Liver (tissue), 8 donors: ENCODE measurements at regions not wholly inside any gene's neighbourhood (a gene's known extent, or its start where the extent isn't known, plus 50 kb on each side); places are given as distances from the start of the nearest gene placed in this dataset.

Source experiments
- DNase-seq: peaks from one replicate; pipeline ENCODE4 v3.0.0-alpha.2; 2017; ENCODE audit warnings: low spot score
- H3K27ac ChIP-seq, 2 donors: one replicate each; pipeline ENCODE4 v1.7.0; 2013; ENCODE audit warnings: inconsistent platforms in 2 of 2, low read length in 2 of 2, control low read depth in 1 of 2, low read depth in 1 of 2, mild to moderate bottlenecking in 1 of 2
- H3K27me3 ChIP-seq, 4 donors: one replicate each; pipeline versions ENCODE4 v1.6.1 to v1.7.0; 2013; ENCODE audit warnings: low read length in 3 of 4, inconsistent platforms in 1 of 4, mild to moderate bottlenecking in 1 of 4, moderate library complexity in 1 of 4; ENCODE audit not compliant: control insufficient read depth in 4 of 4, insufficient read depth in 4 of 4
- H3K36me3 ChIP-seq, 4 donors: one replicate each; pipeline versions ENCODE4 v1.6.1 to v1.7.0; 2013; ENCODE audit warnings: low read length in 3 of 4, mild to moderate bottlenecking in 3 of 4, low read depth in 1 of 4, moderate library complexity in 1 of 4; ENCODE audit not compliant: control insufficient read depth in 4 of 4, insufficient read depth in 3 of 4
- H3K4me1 ChIP-seq, 4 donors: one replicate each; pipeline versions ENCODE4 v1.6.1 to v1.7.0; 2013; ENCODE audit warnings: low read length in 3 of 4, mild to moderate bottlenecking in 3 of 4, moderate library complexity in 1 of 4; ENCODE audit not compliant: control insufficient read depth in 4 of 4, insufficient read depth in 4 of 4
- H3K4me3 ChIP-seq, 3 donors: one replicate each; pipeline versions ENCODE4 v1.6.1 to v1.7.0; 2013; ENCODE audit warnings: low read length in 3 of 3, control low read depth in 1 of 3, low read depth in 1 of 3, mild to moderate bottlenecking in 1 of 3
- H3K9ac ChIP-seq, 2 donors: one replicate each; pipeline ENCODE4 v1.7.0; 2013; ENCODE audit warnings: low read length in 2 of 2, mild to moderate bottlenecking in 2 of 2, moderate library complexity in 2 of 2, control low read depth in 1 of 2, low read depth in 1 of 2
- H3K9me3 ChIP-seq, 4 donors: one replicate each; pipeline versions ENCODE4 v1.6.1 to v1.7.0; 2013; ENCODE audit warnings: low read length in 3 of 4; ENCODE audit not compliant: control insufficient read depth in 4 of 4
- CTCF ChIP-seq: fragments of 150-350 bp; IDR thresholded peaks from 2 replicates; pipeline ENCODE4 v1.5.1; 2017; ENCODE audit warnings: improper control_type of control experiment, low read depth, low read length; ENCODE audit not compliant: missing input control
- EGR1 ChIP-seq, 2 donors: IDR thresholded peaks; 2 replicates each; pipeline ENCODE4 v1.6.1; 2016 to 2018; ENCODE audit warnings: antibody characterized with exemption in 2 of 2, low read depth in 2 of 2
- FOXA1 ChIP-seq: IDR thresholded peaks from 2 replicates; pipeline ENCODE4 v1.6.1; 2016; ENCODE audit warnings: antibody characterized with exemption
- FOXA2 ChIP-seq: IDR thresholded peaks from 2 replicates; pipeline ENCODE4 v1.6.1; 2016; ENCODE audit warnings: antibody characterized with exemption
- GABPA ChIP-seq, 2 donors: IDR thresholded peaks in 1 of 2; conservative IDR thresholded peaks in 1 of 2; 2 replicates each; pipeline ENCODE4 v1.6.1; 2016; ENCODE audit warnings: antibody characterized with exemption in 2 of 2, mild to moderate bottlenecking in 1 of 2, moderate library complexity in 1 of 2
- HNF4G ChIP-seq: IDR thresholded peaks from 2 replicates; pipeline ENCODE4 v1.6.1; 2016; ENCODE audit warnings: antibody characterized with exemption
- JUND ChIP-seq, 2 donors: IDR thresholded peaks; 2 replicates each; pipeline ENCODE4 v1.6.1; 2016; ENCODE audit warnings: antibody characterized with exemption in 2 of 2
- MAX ChIP-seq: IDR thresholded peaks from 2 replicates; pipeline ENCODE4 v1.6.1; 2016; ENCODE audit warnings: antibody characterized with exemption
- NR2F2 ChIP-seq: IDR thresholded peaks from 2 replicates; pipeline ENCODE4 v1.6.1; 2016; ENCODE audit warnings: antibody characterized with exemption
- RAD21 ChIP-seq, 2 donors: IDR thresholded peaks; 2 replicates each; pipeline ENCODE4 v1.6.1; 2016; ENCODE audit warnings: antibody characterized with exemption in 2 of 2, mild to moderate bottlenecking in 2 of 2
- RXRA ChIP-seq, 2 donors: IDR thresholded peaks; 2 replicates each; pipeline ENCODE4 v1.6.1; 2017 to 2018; ENCODE audit warnings: antibody characterized with exemption in 2 of 2, mild to moderate bottlenecking in 1 of 2
- SP1 ChIP-seq: IDR thresholded peaks from 2 replicates; pipeline ENCODE4 v1.6.1; 2018; ENCODE audit warnings: antibody characterized with exemption, mild to moderate bottlenecking
- TAF1 ChIP-seq: conservative IDR thresholded peaks from 2 replicates; pipeline ENCODE4 v1.6.1; 2016; ENCODE audit warnings: antibody characterized with exemption, mild to moderate bottlenecking
- YY1 ChIP-seq: IDR thresholded peaks from 2 replicates; pipeline ENCODE4 v1.6.1; 2016; ENCODE audit warnings: antibody characterized with exemption, mild to moderate bottlenecking
- ZBTB33 ChIP-seq: IDR thresholded peaks from 2 replicates; pipeline ENCODE4 v1.6.1; 2016; ENCODE audit warnings: antibody characterized with exemption
- WGBS: extraction: QIAGEN DNeasy Blood & Tissue Kit; methylation state at CpG from one replicate; pipeline ENCODE4 v1.1.7; 2013; 5-methylcytosine and 5-hydroxymethylcytosine counted together
- TF ChIP-seq, protein P1 (sequence below): IDR thresholded peaks from 2 replicates; pipeline ENCODE4 v1.6.1; 2016; ENCODE audit warnings: antibody characterized with exemption, mild to moderate bottlenecking
- donor health status: healthy.
- donor health status: healthy.
- donor health status: healthy.
- donor health status: healthy.
- donor health status: healthy.

DNA sequence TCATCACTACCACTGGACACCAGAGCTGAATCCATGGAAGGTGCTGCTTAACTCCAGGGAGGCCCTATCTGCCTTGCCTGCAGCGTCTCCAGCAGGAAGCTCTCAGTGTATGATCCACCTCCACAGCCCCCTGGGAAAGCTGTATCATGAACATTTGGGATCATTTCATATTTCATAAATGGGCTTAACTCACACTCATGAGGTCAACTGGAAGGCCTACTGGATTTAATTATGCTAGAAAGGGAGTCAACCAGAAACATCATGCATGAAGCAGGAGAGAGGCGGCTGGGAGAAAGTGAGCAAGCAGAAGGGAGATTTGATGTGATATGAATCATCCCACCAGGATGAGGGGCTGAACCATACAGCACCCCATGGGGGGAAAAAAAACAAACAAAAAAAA, 537.7 kb downstream of the TNS1 start (continued):
- no peak for TF ChIP-seq FOXA1
- no peak for TF ChIP-seq JUND (IDR thresholded peaks at IDR 0.05)
- no peak for TF ChIP-seq GABPA (IDR thresholded peaks at IDR 0.05 in 1 of 2, conservative IDR thresholded peaks at IDR 0.05 in 1 of 2)
- no peak for TF ChIP-seq NR2F2
- TF ChIP-seq CTCF, result no peak
- no peak for TF ChIP-seq TAF1
- TF ChIP-seq HNF4G, result no peak
- no peak for TF ChIP-seq RXRA (IDR thresholded peaks at IDR 0.05)
- TF ChIP-seq RAD21 (IDR thresholded peaks at IDR 0.05), result no peak

GRCh38 chr2:217463402-217464075, 539.3 kb downstream of the TNS1 start:
- H3K27ac ChIP-seq, result no peak overlapping the region
- no peak overlapping the region for H3K4me3 ChIP-seq
- no peaks in the 10 kb centered on the region for H3K36me3 ChIP-seq
- no peak overlapping the region for H3K9ac ChIP-seq
- WGBS, result 93% methylated on average over 2 of the region's 2 CpGs
- TF ChIP-seq MAX, result no peak
- TF ChIP-seq FOXA2, result no peak
- TF ChIP-seq SP1, result no peak
- no peaks in the 10 kb centered on the region for H3K4me1 ChIP-seq
- DNase-seq, result no peak
- no peaks in the 10 kb centered on the region for H3K9me3 ChIP-seq
- no peaks in the 10 kb centered on the region for H3K27me3 ChIP-seq

GRCh38 chr2:217462121-217462520, 540.7 kb downstream of the TNS1 start:
- H3K27ac ChIP-seq, result no peak overlapping the region
- H3K9ac ChIP-seq, result no peak overlapping the region
- no peak for DNase-seq
- no peaks in the 10 kb centered on the region for H3K9me3 ChIP-seq
- no peak for TF ChIP-seq YY1
- TF ChIP-seq NR2F2, result no peak
- no peaks in the 10 kb centered on the region for H3K4me1 ChIP-seq
- no peaks in the 10 kb centered on the region for H3K27me3 ChIP-seq
- H3K36me3 ChIP-seq, result no peaks in the 10 kb centered on the region
- no peak overlapping the region for H3K4me3 ChIP-seq
- WGBS, result 66% methylated on average over 2 of the region's 2 CpGs

- no peaks in the 10 kb centered on the region for H3K36me3 ChIP-seq
- no peak overlapping the region for H3K4me3 ChIP-seq
- TF ChIP-seq EGR1 (IDR thresholded peaks at IDR 0.05; ENCODE audit: low read depth in 2 of 2), result no peak
- no peak for TF ChIP-seq TAF1
- no peak for TF ChIP-seq ZBTB33
- TF ChIP-seq, protein P1, sequence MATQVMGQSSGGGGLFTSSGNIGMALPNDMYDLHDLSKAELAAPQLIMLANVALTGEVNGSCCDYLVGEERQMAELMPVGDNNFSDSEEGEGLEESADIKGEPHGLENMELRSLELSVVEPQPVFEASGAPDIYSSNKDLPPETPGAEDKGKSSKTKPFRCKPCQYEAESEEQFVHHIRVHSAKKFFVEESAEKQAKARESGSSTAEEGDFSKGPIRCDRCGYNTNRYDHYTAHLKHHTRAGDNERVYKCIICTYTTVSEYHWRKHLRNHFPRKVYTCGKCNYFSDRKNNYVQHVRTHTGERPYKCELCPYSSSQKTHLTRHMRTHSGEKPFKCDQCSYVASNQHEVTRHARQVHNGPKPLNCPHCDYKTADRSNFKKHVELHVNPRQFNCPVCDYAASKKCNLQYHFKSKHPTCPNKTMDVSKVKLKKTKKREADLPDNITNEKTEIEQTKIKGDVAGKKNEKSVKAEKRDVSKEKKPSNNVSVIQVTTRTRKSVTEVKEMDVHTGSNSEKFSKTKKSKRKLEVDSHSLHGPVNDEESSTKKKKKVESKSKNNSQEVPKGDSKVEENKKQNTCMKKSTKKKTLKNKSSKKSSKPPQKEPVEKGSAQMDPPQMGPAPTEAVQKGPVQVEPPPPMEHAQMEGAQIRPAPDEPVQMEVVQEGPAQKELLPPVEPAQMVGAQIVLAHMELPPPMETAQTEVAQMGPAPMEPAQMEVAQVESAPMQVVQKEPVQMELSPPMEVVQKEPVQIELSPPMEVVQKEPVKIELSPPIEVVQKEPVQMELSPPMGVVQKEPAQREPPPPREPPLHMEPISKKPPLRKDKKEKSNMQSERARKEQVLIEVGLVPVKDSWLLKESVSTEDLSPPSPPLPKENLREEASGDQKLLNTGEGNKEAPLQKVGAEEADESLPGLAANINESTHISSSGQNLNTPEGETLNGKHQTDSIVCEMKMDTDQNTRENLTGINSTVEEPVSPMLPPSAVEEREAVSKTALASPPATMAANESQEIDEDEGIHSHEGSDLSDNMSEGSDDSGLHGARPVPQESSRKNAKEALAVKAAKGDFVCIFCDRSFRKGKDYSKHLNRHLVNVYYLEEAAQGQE, result no peak
- TF ChIP-seq SP1, result no peak
- TF ChIP-seq HNF4G, result no peak
- no peak for TF ChIP-seq GABPA (IDR thresholded peaks at IDR 0.05 in 1 of 2, conservative IDR thresholded peaks at IDR 0.05 in 1 of 2)
- TF ChIP-seq CTCF, result no peak
- no peak for TF ChIP-seq YY1
- H3K9ac ChIP-seq, result no peak overlapping the region
- H3K27ac ChIP-seq, result no peak overlapping the region
- H3K27me3 ChIP-seq, result no peaks in the 10 kb centered on the region
- H3K9me3 ChIP-seq, result no peaks in the 10 kb centered on the region
- 70% methylated on average over 4 of the region's 4 CpGs for WGBS
- DNase-seq, result no peak
- H3K4me1 ChIP-seq, result no peaks in the 10 kb centered on the region
These were observed 541.1 kb downstream of the TNS1 start for GRCh38 chr2:217461674-217462073.
